Calu3 (cell line): ENCODE measurements at regions not wholly inside any gene's neighbourhood (a gene's known extent, or its start where the extent isn't known, plus 50 kb on each side); places are given as distances from the start of the nearest gene placed in this dataset.

ENCODE experiments used
- BruUV-seq: library from RNA; stranded (reverse); fragments of 400-500 nt; replicated peaks from 2 replicates; lab custom pipeline; 2021; lab: Mats Ljungman, UMichigan
- CTCF ChIA-PET: fragments of 300-600 bp; sonication (Branson Sonifier 250); formaldehyde crosslinking; loops from one replicate; lab custom pipeline; 2022; ENCODE audit warnings: antibody characterized with exemption; lab: Charles Lee
- DNase-seq: peaks from one replicate; pipeline ENCODE4 v3.0.0; 2022
- H3K27ac Mint-ChIP-seq: one replicate; pipeline ENCODE4 v1.8.0; 2022; ENCODE audit warnings: mixed read lengths; ENCODE audit not compliant: unreplicated experiment
- H3K27me3 Mint-ChIP-seq: one replicate; pipeline ENCODE4 v1.8.0; 2022; ENCODE audit warnings: mixed read lengths; ENCODE audit not compliant: unreplicated experiment
- H3K36me3 Mint-ChIP-seq: one replicate; pipeline ENCODE4 v1.8.0; 2022; ENCODE audit warnings: mild to moderate bottlenecking, moderate library complexity, mixed read lengths; ENCODE audit not compliant: insufficient read depth, unreplicated experiment
- H3K4me1 Mint-ChIP-seq: one replicate; pipeline ENCODE4 v1.8.0; 2022; ENCODE audit warnings: mild to moderate bottlenecking, low read depth, mixed read lengths; ENCODE audit not compliant: unreplicated experiment
- H3K4me3 Mint-ChIP-seq: one replicate; pipeline ENCODE4 v1.8.0; 2022; ENCODE audit warnings: mild to moderate bottlenecking, low read depth, moderate library complexity, mixed read lengths; ENCODE audit not compliant: unreplicated experiment
- H3K9me3 Mint-ChIP-seq: one replicate; pipeline ENCODE4 v1.8.0; 2022; ENCODE audit warnings: low read depth, mixed read lengths; ENCODE audit not compliant: unreplicated experiment
- intact Hi-C: fragments of 100-400 bp; cut with micrococcal nuclease; formaldehyde crosslinking; loops from one replicate; pipeline ENCODE4 v1.10.0; 2022; ENCODE audit not compliant: unreplicated experiment
- TF ChIP-seq, protein P1 (sequence below): fragments of 200-600 bp; IDR thresholded peaks from one replicate; pipeline ENCODE4 v1.8.0; 2022; ENCODE audit warnings: antibody characterized with exemption; ENCODE audit not compliant: unreplicated experiment

DNA sequence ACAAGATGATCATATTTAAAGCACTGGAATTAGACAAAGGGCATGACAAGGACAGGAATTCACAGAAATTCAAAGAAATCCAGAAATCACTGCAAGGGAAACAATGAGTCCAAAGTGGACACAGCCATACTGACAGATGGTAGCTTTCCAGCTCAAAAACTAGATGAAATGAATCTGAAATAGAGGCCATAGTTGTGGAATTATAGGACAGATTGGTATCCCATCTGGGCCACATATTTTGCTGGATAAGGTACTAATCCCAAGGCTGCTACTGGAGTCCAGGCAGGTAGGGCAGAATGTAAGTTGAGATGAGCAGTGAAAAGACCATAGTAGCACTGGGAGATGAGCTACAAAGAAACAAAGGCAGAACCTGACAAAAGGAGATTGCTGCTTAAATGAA lies 258.3 kb upstream of the ANO3 start:
- intact Hi-C loops: no loop called here
- Mint-ChIP-seq H3K4me3 (no peak overlapping the region), H3K36me3 (no peaks in the 10 kb centered on the region), H3K27ac (peak overlapping the region; percentile 26), H3K4me1 (peaks cover 29% of the 10 kb centered on the region), H3K27me3 (no peaks in the 10 kb centered on the region), H3K9me3 (no peaks in the 10 kb centered on the region)
- CTCF ChIA-PET: no interaction called here
- TF ChIP-seq, protein P1, sequence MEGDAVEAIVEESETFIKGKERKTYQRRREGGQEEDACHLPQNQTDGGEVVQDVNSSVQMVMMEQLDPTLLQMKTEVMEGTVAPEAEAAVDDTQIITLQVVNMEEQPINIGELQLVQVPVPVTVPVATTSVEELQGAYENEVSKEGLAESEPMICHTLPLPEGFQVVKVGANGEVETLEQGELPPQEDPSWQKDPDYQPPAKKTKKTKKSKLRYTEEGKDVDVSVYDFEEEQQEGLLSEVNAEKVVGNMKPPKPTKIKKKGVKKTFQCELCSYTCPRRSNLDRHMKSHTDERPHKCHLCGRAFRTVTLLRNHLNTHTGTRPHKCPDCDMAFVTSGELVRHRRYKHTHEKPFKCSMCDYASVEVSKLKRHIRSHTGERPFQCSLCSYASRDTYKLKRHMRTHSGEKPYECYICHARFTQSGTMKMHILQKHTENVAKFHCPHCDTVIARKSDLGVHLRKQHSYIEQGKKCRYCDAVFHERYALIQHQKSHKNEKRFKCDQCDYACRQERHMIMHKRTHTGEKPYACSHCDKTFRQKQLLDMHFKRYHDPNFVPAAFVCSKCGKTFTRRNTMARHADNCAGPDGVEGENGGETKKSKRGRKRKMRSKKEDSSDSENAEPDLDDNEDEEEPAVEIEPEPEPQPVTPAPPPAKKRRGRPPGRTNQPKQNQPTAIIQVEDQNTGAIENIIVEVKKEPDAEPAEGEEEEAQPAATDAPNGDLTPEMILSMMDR: no peak
- BruUV-seq: no TSS peak
- DNase-seq: no peak

DNA sequence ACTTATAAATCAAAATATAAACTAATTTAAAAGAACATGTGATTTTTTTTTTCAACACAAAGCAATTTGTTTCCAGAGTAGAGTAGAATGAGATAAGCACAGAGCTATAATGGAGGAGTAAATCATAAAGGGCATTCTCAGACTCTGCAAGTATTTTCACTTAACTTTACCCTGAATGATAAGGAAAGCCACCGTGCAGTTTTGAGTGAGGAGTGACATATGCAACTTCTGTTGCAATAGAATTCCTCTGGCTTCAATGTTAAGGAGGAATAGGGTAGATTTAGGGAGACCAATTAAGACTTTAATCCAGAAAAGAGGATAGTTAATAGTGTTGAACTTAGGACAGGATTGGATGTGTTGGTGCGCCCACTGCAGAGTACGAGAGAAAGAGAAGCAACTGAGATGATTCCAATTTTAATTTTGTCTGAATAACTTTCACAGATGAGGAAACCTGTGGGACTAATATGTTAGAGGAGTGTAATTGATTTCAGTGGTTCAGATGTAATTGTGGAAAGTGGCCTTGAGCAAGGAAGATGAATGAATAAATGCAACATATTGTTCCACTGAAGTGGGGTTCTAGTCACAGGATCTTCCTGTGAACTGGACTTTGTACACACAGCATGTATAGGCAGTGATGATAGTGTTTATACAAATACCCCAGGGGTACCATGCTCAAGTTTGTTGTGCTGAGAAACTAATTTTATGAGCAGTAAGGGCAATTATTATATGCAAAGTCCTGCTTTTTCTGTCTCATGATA lies 255.5 kb upstream of the ANO3 start:
- CTCF ChIA-PET: no interaction called here
- TF ChIP-seq, protein P1: no peak
- no TSS peak for BruUV-seq
- H3K4me1 Mint-ChIP-seq: peaks cover 41% of the 10 kb centered on the region
- no peaks in the 10 kb centered on the region for H3K27me3 Mint-ChIP-seq
- no peaks in the 10 kb centered on the region for H3K9me3 Mint-ChIP-seq
- no peak for DNase-seq
- intact Hi-C loops: no loop called here
- no peaks in the 10 kb centered on the region for H3K36me3 Mint-ChIP-seq
- H3K4me3 Mint-ChIP-seq: no peak overlapping the region
- no peak overlapping the region for H3K27ac Mint-ChIP-seq

DNA sequence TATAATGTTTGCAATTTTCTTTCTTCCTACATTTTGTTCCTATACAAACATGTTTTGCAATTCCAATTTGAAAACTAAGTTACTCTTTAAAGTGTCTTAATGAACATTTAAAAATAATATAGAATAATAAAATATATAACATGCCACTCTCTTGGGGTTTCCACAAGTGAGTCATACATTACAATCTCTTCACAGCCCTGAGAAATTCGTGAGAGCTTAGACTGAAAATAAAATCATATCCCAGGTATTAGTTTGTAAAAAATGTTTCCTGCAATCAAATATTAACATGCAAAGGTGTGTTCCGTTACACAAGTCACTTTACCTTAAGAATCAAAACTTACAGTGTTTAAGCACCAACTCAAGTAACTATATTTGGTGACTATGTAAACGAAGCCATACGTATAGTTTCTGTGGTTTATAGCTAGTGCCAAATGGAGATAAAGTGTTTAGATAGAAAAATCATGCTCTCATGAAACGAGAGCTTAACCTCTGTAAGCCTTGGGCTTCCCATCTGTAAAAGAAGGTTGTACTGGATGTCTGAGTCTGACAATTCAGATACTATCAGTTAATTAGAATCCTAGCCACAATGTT lies 253.6 kb upstream of the ANO3 start:
- TF ChIP-seq, protein P1: no peak
- peaks cover 32% of the 10 kb centered on the region for H3K4me1 Mint-ChIP-seq
- no TSS peak for BruUV-seq

DNA sequence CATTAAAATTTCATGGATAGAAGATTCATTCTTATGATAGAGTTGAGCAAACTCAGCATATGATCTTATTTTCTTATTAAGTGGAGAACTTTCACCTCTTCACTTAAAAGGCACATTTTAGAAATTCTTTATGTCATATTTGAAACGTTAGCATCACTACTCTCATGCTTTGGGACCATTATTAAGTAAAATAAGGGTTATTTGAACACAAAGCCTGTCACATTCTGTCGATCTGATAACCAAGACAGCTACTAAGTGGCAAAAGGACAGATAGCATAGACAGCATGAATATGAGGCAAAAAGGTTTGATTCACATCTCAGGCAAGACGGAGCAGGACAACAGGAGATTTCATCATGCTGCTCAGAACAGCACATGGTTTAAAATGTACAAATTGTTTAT lies 247.6 kb upstream of the ANO3 start:
- TF ChIP-seq, protein P1: no peak
- CTCF ChIA-PET: no interaction called here
- Mint-ChIP-seq H3K36me3 (no peaks in the 10 kb centered on the region), H3K4me3 (no peak overlapping the region), H3K27ac (no peak overlapping the region), H3K27me3 (no peaks in the 10 kb centered on the region), H3K9me3 (no peaks in the 10 kb centered on the region), H3K4me1 (peaks cover 6% of the 10 kb centered on the region)
- DNase-seq: no peak
- intact Hi-C loops: no loop called here
- no TSS peak for BruUV-seq

More for the DNA sequence above, 253.6 kb upstream of the ANO3 start:
- no peak for DNase-seq
- H3K27ac Mint-ChIP-seq: no peak overlapping the region
- CTCF ChIA-PET: interaction anchor here (1.2 kb wide), 1 partner anchor 96 kb away, joined by 3 read pairs; no protein-coding TSS in a partner anchor
- H3K27me3 Mint-ChIP-seq: no peaks in the 10 kb centered on the region
- no peaks in the 10 kb centered on the region for H3K36me3 Mint-ChIP-seq
- intact Hi-C loops: no loop called here
- H3K4me3 Mint-ChIP-seq: no peak overlapping the region
- no peaks in the 10 kb centered on the region for H3K9me3 Mint-ChIP-seq
